ENCODE measurements at regions not wholly inside any gene's neighbourhood (a gene's known extent, or its start where the extent isn't known, plus 50 kb on each side); places are given as distances from the start of the nearest gene placed in this dataset.

DNA sequence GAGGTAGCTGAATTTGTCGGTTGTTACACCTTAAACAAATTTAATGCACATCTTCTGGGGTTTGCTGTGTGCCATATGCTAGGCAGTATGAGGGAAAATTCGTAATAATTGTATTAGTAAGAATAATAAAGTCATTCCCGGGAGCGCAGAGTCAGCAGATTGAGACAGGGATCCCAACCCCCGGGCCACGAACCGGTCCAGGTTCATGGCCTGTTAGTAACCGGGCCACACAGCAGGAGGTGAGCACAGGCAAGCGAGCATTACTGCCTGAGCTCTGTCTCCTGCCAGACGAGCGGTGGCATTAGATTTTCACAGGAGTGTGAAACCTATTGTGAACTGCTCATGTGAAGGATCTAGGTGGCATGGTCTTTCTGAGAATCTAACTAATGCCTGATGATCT lies 114.9 kb downstream of the PCDH7 start:
- intact Hi-C loops (cut with DNase I, micrococcal nuclease) = no loop called here
- no peak for DNase-seq
- no peak for ATAC-seq

DNA sequence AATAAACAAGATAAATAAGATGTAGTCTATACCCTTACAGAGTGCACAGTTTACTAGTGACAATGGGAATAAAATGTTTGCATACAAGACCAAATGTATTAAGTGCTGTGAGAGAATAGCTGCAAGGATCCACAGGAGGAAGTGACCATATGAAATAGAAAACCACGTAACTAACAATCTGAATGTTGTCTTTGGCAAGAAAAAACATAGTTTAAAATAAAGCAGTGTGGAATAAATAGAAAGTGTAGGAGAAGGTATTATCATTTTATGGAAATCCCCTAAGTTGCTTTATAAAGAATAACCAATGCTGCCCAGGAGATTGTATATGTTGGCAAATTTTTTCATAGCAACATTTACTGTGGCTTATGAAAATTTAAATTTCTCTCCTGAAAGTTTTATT lies 116.1 kb downstream of the PCDH7 start:
- no peak for ATAC-seq
- intact Hi-C loops (cut with DNase I, micrococcal nuclease) = no loop called here
- DNase-seq = no peak

DNA sequence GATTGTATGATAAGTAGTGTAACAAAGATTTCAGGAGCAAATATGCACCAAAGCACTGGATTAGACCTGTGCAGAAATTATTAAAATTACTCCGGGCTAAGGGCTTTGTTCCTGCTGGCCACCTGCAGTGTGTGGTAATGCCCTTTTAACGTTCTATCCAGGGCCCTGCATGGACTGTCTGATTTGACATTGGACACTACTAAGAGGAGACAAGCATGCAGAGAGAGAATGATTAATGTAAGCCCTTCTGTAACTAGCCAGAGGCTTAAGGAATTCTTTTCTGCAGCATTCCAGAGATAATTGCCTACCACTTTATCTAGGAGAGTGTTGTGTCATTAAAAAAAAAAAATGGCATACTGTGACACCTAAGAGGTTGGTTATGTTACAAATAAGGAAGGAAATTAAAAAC lies 117.0 kb downstream of the PCDH7 start:
- no peak for DNase-seq
- ATAC-seq = no peak
- intact Hi-C loops (cut with DNase I, micrococcal nuclease) = no loop called here

DNA sequence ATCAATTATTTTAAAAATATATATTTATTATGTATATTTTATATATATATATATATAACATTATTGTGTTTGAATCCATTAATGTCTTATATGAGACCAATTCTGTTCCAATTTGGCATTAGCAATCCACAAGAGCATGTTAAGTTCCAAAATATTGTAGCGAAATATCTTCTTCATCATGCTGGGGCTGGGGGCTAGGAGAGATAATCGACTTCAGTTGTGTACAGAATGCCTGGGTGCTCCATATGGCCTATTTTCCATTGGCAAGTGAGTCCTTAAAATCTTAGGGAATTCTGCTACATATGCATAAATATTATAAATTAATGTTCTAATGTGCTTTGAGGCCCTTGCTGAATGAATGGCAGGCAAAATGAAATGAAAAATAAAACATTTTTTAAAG lies 117.7 kb downstream of the PCDH7 start:
- intact Hi-C loops (cut with DNase I, micrococcal nuclease) = no loop called here
- ATAC-seq = no peak
- DNase-seq = no peak

DNA sequence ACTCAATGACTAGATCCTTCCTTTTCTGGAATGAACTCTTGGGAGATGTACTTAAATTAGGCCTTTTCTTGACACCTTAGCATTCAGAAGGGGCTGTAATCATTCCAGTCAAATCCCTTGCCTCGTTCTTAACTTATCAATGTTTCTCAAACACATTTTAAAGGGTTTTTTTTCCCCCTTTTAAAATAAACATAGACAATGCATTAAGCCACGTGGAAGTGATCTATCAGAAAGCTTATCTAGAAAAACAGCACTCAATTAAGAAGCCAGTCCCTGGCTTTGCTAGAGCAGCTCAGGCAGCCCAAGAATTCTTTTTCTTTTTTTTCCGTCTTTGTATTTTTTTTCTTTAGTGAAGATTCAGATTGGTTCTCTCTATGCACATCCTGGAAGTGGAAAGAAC lies 118.2 kb downstream of the PCDH7 start:
- no peak for DNase-seq
- intact Hi-C loops (cut with DNase I, micrococcal nuclease) = no loop called here
- no peak for ATAC-seq

DNA sequence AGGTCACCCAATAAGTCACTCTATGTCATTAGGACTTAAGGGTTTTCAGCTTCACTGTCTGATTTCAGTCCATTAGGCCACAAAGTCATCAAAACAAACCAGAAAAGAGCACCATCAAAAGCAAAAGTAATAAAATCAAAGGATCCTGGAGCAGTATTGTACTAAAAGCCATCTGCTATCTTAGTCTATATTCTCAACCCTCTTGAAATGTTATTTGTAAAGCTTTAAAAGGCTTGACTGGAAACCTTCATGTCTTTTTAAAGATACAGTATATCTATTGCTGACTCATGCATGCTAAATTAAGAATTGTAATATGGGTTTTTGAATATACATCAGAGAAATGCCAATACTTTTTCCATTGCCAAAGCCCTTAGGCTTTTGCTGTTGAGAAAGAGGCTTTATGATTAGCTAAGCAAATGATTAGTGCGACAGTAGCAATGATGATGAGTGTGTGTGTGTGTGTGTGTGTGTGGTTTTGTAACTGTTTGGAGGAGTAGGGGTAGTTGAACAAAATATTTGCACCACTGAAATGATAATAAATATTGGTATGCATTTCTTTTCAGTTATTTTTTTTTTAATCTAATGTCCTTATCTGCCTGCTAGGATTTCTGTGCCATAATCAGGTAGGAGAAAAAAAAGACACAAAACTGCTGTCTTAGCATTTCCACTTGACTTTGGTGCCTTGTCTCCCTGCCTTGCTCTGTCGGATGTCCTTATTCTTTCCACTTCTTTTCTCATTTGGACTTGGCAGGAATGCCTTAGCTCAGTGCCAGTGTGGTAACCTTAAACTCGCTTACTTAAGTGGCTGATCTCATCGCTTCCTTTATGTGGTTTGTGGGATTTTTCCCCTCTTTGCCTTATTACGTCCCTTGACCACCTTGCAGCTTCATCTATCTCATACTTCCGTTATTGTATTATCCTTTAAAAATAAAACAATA lies 119.7 kb downstream of the PCDH7 start:
- DNase-seq (no peak), ATAC-seq (no peak)
- intact Hi-C loops (cut with DNase I, micrococcal nuclease) = no loop called here

DNA sequence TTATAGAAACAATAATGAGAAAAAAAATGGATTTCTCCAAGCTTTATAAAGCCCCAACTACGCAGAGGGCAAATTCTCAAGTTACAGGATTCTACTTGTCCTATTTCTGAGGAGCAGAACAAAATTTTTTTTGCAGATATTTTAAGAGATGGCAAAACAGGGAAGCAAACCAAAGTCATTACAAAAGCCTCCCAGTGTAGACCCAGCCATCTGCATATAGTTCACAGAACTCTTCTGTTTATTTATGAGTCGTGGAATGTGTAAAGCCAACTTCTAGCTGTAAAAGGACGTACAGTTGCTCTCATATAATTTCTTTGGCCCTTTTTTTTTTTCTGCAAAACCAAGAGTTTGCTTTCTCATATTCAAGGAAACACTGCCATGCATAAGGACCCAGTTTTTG lies 120.4 kb downstream of the PCDH7 start:
- intact Hi-C loops (cut with DNase I, micrococcal nuclease) = no loop called here
- DNase-seq (no peak), ATAC-seq (no peak)

DNA sequence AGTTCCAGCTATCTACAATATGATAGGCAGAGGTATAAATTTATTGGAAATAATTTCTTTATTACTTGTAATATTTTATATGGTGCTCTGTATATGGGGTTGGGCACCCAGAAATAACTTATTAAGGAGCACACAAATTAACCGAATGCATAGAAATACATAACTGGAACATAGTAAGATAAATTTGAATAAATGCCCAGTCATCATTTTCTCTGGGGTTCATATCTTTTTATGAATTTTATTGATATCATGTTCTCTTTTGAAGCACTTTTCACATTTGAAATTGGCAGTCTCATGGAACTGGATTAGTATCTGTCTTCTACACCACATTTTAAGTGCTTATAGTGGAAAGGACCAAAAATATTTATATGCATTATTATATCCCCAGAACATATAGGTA lies 122.0 kb downstream of the PCDH7 start:
- intact Hi-C loops (cut with DNase I, micrococcal nuclease) = no loop called here
- no peak for ATAC-seq
- no peak for DNase-seq

DNA sequence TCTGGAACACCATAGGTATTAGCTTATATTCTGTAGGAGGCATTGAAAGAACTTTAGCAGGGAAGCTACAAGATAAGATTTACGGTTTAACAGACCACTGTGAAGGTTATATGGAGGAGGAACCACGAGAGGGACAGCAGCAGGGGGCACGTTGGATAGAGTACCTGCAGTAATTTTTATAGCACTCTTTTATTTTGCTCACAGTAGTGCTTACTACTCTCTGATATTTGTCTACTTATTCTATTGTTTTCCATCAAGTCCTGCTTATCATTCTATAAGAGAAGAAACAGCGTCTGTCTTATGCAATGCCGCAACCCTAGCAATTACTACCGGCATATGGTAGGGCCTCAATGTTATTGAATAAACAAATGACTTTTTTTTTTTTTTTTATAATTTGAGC lies 122.5 kb downstream of the PCDH7 start:
- DNase-seq = no peak
- intact Hi-C loops (cut with DNase I, micrococcal nuclease) = no loop called here
- ATAC-seq = no peak

DNA sequence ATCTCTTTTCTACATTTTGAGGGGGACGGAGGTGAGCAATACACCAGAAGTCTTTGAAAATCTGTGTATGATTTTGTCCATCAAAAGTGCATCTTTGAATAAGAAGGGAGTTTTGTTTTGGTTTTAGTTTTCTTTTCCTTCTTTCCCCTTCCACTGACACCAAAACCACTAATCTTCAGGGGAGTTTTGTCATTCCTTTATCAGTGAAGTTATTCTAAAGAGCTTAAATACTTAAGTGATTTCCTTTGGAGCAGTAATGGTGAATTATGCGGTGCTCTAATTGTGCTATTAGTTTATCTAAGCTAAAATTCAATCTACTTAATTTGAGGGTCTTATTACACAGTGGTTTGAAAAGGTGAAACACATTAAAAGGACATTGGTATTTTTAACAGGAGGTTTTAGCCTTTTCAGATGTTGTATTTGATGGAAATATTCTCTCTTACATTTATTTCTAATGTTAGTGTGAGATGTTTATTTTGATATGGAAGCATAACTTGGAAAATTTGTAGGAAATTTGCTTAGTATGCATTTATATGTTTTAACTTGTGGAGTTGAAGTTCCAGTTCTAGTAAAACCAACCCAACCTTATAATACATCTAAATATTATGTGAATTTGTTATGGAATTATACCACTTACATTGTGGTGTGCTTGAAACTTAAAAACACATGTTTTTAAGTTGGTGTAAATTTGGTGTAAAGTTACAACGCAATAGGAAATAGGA lies 124.9 kb downstream of the PCDH7 start:
- ATAC-seq (no peak), DNase-seq (no peak)
- intact Hi-C loops (cut with DNase I, micrococcal nuclease) = no loop called here

DNA sequence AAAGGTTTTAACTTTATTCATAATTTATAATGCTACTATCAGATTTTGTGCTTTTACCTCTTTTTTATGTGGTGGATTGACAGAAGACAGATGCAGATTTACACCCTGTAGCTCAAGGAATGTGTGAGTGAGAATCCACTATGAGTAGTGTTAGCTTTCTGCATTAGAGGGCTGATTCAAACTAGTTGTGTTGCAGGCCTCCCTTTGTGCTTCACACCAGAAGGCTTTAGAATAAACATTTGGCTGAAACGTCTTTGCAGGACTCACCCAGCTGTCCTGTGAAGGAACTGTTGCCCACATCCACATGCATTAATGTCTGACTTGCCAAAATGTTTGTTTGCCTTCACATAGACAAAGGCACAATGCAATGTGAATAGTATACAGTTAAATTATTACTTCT lies 127.0 kb downstream of the PCDH7 start:
- no peak for DNase-seq
- intact Hi-C loops (cut with DNase I, micrococcal nuclease) = no loop called here
- no peak for ATAC-seq

DNA sequence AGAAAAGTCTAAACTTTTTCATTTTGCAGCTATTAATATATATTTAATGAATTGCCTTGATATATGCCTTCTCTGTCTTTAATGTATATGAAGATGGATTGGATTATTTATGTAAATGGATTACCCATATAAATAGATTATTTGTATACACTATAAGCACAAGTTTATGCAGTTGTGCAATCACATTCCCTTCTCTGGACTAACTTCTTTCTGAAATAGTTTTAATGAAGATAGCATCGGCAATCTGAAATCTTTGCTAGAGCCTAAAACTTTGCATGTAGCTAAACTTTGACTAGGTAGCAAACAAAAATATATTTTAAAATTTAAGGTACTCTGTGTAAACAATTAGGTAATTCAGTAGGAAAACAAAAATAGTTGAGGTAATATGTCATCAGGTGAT lies 127.8 kb downstream of the PCDH7 start:
- intact Hi-C loops (cut with DNase I, micrococcal nuclease) = no loop called here
- no peak for ATAC-seq
- no peak for DNase-seq

DNA sequence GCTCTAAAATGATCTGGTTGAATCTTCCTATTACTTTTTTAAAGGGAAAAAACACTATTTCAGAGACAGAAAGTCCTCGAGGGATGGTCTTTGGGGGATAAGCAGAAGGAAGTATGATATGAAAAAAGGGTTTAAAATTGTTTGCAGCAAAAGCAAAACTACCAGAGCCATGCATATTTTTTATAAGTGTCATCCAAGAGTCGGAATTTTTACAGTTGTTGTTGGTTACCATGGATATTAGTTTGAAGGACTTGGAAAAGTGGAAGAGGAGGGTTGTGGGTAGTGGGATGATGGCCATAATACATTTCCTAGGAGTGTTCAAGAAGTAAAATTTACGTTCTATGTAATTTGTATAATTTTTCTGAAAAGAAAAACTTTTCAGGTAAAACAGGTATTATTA lies 134.4 kb downstream of the PCDH7 start:
- DNase-seq = no peak
- no peak for ATAC-seq
- intact Hi-C loops (cut with DNase I, micrococcal nuclease) = loop anchor here in 1 of 2 donors (10.0 kb wide), 1 partner anchor 130 kb away; the partner anchor contains the start of gene PCDH7

DNA sequence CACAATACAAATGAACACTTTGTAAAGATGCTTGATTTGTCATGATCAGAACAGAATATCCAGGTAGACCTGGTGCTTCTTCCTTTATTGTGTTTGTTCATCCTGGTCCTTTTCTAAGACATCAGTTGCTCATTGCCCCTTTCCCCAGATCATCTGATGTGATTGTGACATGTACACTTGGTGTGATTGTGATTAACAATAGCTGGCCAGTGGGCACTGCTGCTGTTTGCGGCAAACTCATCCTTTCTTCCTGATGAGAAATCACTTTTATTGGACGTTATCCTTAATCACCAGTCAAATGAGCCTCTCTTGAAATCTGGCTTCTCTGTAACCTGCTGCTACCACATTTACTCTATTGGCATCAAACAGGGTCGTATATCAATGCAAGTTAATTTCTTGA lies 135.1 kb downstream of the PCDH7 start:
- no peak for DNase-seq
- ATAC-seq = no peak
- intact Hi-C loops (cut with DNase I, micrococcal nuclease) = loop anchor here in 1 of 2 donors (10.0 kb wide), 1 partner anchor 130 kb away; the partner anchor contains the start of gene PCDH7

DNA sequence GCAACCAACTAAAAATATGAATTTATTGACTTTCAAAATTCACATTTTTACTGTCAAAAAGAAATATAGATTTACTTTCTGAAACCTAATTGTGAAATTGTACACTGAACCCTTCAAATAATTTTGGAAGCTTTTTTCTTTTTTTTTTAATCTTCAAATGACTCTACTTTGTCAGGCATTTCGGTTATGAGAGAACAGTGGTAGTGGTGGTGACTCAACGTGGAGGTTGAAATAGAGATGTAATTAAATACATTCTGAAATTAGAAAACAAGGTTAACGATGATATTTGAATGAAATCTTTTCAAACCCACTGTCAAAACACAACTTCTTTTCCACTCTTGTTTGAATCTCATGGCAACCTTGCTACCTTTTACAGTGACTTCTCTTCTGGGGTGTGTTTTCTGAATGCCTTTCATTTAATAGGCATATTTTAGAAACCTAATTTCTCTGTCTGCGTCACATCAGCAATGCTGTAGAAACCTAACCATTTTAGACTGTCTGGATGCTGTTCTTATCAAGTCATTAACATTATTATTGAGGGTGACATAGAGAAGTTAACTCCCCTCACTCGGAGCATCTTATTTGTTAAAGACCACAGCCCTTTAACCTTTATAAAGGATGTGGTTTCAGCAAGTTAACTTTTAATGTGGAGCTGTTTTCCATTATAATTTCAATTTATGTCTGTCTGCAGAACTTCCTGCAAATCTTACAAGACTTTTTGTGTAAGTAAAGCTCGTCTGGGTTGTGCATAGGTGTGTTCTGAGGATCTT lies 136.8 kb downstream of the PCDH7 start:
- intact Hi-C loops (cut with DNase I, micrococcal nuclease) = loop anchor here in 1 of 2 donors (10.0 kb wide), 1 partner anchor 132 kb away; the partner anchor contains the start of gene PCDH7
- DNase-seq (no peak), ATAC-seq (no peak)

DNA sequence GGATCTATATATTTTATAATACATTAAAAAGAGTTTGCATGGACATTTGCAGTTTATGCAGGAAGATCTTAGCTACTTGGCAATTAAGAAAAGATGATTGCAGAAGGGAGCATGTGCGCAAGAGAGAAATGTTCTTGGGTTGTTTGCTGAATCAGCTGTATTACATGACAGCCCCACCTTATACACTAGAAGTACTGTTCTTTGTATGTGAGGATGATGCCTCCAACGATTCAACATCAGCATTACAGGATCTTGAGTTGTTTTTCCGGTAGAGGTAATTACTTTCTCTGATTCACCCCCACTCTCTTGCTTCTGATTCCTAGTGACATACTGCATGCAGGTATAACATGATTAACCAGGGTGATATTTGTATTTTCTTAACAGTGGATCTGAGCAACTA lies 140.8 kb downstream of the PCDH7 start:
- ATAC-seq (no peak), DNase-seq (no peak)
- intact Hi-C loops (cut with DNase I, micrococcal nuclease) = no loop called here

DNA sequence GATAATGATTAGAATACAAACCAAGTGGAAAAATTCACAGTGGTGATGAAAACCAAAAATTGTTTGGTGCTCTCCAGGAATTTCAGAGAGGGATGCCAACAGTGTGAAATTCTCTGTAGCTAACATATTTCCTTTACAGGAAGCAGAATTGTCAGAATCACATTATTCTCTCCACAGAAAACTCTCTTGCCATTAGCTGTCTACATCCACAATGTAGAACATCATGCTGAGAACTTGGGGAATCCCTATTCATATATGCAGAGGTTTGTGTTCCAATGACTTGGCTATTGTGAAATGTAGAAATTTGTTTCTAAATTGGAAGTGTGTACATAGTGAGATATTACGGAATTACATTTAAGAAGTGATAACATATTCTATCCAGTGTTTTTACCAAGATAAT lies 142.0 kb downstream of the PCDH7 start:
- intact Hi-C loops (cut with DNase I, micrococcal nuclease) = no loop called here
- ATAC-seq (no peak), DNase-seq (no peak)

DNA sequence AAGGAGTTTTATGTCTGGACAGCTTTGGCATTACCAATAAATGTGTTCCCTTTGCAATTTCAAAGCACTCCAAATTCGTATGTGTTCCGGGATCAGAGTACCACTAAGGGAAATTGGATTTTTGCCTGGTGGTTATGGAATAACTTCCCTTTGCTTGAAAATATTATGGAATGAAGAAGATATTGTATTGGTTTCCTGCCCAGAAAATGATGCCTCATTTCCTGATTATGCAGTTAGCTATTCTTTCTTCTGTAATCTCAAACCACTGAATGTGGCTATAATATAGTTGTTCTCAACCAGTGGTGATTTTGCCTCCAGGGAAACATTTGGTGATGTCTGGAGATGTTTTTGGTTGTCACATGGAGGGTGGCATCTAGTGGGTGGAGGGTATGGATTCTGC lies 142.9 kb downstream of the PCDH7 start:
- ATAC-seq (peak; percentile 38), DNase-seq (no peak)
- intact Hi-C loops (cut with DNase I, micrococcal nuclease) = no loop called here

DNA sequence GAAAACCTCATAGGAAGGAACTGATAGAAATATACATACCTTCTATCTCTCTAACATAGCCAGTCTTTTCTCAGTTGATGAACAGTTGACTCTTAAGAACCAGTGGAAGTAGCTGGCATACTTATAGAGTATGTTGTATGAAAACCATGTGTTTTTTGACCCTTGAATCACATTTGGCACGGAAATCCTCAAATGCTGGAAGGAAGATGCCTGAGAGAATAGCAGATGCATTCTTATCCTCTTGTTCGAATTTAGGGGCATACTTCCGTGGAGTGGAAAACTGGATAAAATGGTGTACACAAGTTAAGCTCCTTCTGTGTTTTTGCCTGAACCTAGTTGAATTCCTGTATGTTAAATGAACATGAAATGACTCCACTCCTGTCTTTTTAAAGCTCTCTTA lies 145.5 kb downstream of the PCDH7 start:
- DNase-seq (no peak), ATAC-seq (no peak)
- intact Hi-C loops (cut with DNase I, micrococcal nuclease) = no loop called here

DNA sequence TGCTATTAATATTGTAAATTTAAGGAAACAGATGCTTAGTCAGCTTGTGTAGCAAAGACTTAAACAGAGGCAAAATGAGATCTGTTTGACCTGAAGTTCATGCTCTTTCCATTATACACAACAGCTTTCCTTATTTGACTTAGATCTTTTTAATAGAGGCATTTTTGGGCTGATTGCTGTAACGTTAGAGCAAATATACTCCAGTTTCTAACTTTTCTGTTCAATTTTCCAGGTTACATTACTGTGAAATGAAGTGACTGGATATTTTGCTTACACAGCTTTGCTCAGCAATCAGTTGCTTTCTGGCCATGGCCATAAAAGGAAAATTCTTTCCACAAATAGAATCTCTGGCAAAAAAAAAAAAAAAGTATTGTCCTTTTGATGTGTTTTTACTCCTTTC lies 146.2 kb downstream of the PCDH7 start:
- ATAC-seq = no peak
- DNase-seq = no peak
- intact Hi-C loops (cut with DNase I, micrococcal nuclease) = no loop called here
